Lower lobe of right lung (tissue), 2 donors: ENCODE measurements at regions not wholly inside any gene's neighbourhood (a gene's known extent, or its start where the extent isn't known, plus 50 kb on each side); places are given as distances from the start of the nearest gene placed in this dataset.

Experiments used
- ATAC-seq, 2 donors: fragments of 200-7000 bp; cut with Tn5 transposase; one replicate each; pipeline ENCODE4 v1.9.1; 2020 to 2022; ENCODE audit warnings: mild to moderate bottlenecking in 2 of 2, moderate library complexity in 2 of 2
- DNase-seq: peaks from one replicate; pipeline ENCODE4 v3.0.0-alpha.2; 2020
- H3K27ac ChIP-seq: fragments of 200-600 bp; one replicate; pipeline ENCODE4 v1.8.0; 2022
- H3K27me3 ChIP-seq: fragments of 200-600 bp; one replicate; pipeline ENCODE4 v1.8.0; 2022; ENCODE audit warnings: low read depth
- H3K36me3 ChIP-seq: fragments of 200-600 bp; one replicate; pipeline ENCODE4 v1.8.0; 2022; ENCODE audit warnings: mild to moderate bottlenecking
- H3K4me1 ChIP-seq: fragments of 200-600 bp; one replicate; pipeline ENCODE4 v1.8.0; 2022
- H3K4me3 ChIP-seq: fragments of 200-600 bp; one replicate; pipeline ENCODE4 v1.8.0; 2022; ENCODE audit warnings: mild to moderate bottlenecking
- H3K9me3 ChIP-seq: fragments of 200-600 bp; one replicate; pipeline ENCODE4 v1.8.0; 2022
- intact Hi-C: fragments of 100-400 bp; cut with DNase I; formaldehyde crosslinking; loops from one replicate; pipeline ENCODE4 v1.11.0; 2022
- TF ChIP-seq, protein P1 (sequence below): fragments of 200-600 bp; IDR thresholded peaks from one replicate; pipeline ENCODE4 v1.8.0; 2022; ENCODE audit warnings: antibody characterized with exemption, mild to moderate bottlenecking
- donor health status: DM: no; HTN: yes; CAD: no; lungs with severe emphysema.

DNA sequence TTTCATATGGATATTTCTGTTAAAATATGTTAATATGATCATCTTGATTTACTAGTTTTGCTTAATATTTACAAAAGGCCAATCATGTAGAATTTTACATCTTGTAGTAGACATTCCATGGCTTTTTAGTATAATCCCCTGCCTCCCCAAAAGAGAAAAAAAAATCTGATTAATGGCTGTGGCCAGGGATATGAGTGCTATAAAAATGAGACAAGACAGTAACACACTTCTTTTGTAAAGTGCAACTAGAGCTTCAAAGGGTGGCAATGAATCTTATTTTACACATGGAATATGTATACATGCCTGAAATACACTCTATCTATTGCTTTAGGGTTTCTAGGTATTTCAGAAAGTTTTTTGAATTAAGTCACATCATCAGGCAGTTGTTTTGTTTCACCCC, 112.2 kb upstream of the NANOGP8 start:
- intact Hi-C loops: no loop called here
- no peaks in the 10 kb centered on the region for H3K36me3 ChIP-seq

DNA sequence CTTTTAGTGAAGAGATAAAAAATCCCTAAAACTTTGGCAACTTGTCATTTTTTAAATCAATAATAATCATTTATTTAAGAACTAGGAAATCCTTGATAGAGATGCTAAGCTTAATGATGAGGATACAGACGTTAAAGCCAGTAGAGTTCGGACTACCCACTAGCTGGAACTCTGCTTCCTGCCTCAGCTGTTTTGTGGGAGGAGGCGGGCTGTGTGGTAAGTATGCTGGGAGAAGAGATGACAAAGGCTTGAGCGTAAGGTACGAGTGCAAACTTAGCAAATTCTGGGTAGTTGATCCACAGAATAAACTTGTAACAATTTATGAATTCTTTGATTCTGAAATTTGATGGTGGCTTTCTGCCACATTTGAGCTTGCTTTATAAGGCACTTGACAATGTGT, 111.2 kb upstream of the NANOGP8 start:
- TF ChIP-seq, protein P1, sequence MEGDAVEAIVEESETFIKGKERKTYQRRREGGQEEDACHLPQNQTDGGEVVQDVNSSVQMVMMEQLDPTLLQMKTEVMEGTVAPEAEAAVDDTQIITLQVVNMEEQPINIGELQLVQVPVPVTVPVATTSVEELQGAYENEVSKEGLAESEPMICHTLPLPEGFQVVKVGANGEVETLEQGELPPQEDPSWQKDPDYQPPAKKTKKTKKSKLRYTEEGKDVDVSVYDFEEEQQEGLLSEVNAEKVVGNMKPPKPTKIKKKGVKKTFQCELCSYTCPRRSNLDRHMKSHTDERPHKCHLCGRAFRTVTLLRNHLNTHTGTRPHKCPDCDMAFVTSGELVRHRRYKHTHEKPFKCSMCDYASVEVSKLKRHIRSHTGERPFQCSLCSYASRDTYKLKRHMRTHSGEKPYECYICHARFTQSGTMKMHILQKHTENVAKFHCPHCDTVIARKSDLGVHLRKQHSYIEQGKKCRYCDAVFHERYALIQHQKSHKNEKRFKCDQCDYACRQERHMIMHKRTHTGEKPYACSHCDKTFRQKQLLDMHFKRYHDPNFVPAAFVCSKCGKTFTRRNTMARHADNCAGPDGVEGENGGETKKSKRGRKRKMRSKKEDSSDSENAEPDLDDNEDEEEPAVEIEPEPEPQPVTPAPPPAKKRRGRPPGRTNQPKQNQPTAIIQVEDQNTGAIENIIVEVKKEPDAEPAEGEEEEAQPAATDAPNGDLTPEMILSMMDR: no peak
- H3K27ac ChIP-seq: no peak overlapping the region
- H3K27me3 ChIP-seq: no peaks in the 10 kb centered on the region
- intact Hi-C loops: no loop called here
- no peak for ATAC-seq
- DNase-seq: no peak
- no peak overlapping the region for H3K4me3 ChIP-seq
- H3K9me3 ChIP-seq: peaks cover 5% of the 10 kb centered on the region
- H3K36me3 ChIP-seq: no peaks in the 10 kb centered on the region
- no peaks in the 10 kb centered on the region for H3K4me1 ChIP-seq

More for the DNA sequence above, 112.2 kb upstream of the NANOGP8 start:
- no peak overlapping the region for H3K27ac ChIP-seq
- ATAC-seq (no peak), DNase-seq (no peak)
- TF ChIP-seq, protein P1: no peak
- no peak overlapping the region for H3K4me3 ChIP-seq
- H3K9me3 ChIP-seq: peaks cover 1% of the 10 kb centered on the region
- no peaks in the 10 kb centered on the region for H3K4me1 ChIP-seq
- no peaks in the 10 kb centered on the region for H3K27me3 ChIP-seq

DNA sequence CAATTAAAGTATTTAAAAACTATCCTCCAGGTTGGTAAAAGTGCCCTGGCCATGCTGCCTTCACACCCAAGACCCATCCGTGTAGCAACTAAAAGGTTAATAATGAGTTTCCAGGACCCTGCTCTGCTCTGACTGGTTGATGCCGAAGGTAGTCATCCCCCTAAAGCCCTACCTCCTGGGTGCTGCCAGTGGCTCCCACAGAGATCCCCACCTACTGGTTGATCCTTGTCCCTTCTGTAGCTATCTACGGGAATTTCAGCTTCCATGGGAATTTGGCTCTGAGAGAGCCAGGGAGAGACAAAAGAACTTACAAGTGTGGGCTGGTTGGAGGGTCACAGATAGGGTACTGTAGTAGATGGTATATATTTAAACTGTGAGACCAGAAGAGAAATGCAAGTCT, 110.6 kb upstream of the NANOGP8 start:
- Histone ChIP-seq H3K9me3 (peaks cover 5% of the 10 kb centered on the region), H3K4me3 (no peak overlapping the region), H3K4me1 (no peaks in the 10 kb centered on the region), H3K36me3 (no peaks in the 10 kb centered on the region), H3K27ac (no peak overlapping the region), H3K27me3 (no peaks in the 10 kb centered on the region)
- intact Hi-C loops: no loop called here
- TF ChIP-seq, protein P1: no peak
- DNase-seq (no peak), ATAC-seq (no peak)

DNA sequence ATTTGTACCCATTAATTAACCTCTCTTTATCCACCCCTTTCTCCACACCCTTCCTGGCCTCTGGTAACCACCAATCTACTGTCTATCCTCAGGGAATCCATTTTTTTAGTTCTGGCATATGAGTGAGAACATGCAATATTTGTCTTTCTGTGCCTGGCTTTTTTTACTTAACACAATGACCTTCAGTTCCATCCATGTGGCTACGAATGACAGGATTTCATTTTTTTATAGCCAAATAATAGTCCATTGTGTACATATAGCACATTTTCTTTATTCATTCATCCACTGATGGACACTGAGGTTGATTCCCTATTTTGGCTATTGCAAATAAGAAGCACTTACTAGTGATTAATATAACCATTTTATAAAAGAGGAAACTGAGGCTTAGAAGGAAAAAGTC, 109.9 kb upstream of the NANOGP8 start:
- ATAC-seq (no peak), DNase-seq (no peak)
- Histone ChIP-seq H3K36me3 (no peaks in the 10 kb centered on the region), H3K9me3 (peaks cover 5% of the 10 kb centered on the region), H3K27ac (no peak overlapping the region), H3K4me1 (no peaks in the 10 kb centered on the region), H3K4me3 (no peak overlapping the region), H3K27me3 (no peaks in the 10 kb centered on the region)
- TF ChIP-seq, protein P1: no peak
- intact Hi-C loops: no loop called here

DNA sequence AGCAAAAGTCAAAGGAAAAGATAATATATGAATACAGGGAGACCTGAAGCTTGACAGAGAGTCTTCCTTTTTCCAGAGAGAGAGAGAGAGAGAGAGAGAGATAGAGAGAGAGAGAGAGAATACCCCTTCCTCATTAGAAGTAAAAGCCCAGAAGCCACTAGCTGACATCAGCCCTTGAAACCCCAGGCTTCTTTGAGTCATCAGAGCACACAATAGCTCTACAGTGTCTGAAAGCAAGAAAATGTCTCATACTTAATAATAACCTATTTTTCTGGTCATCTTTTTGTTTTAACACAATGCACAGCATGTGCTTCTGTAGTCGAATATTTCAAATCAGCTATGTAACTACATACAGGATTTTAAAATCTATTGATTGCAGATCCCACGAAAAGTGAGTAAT, 109.2 kb upstream of the NANOGP8 start:
- H3K36me3 ChIP-seq: no peaks in the 10 kb centered on the region
- ATAC-seq (no peak), DNase-seq (no peak)
- peaks cover 5% of the 10 kb centered on the region for H3K9me3 ChIP-seq
- intact Hi-C loops: no loop called here
- TF ChIP-seq, protein P1: no peak
- H3K4me3 ChIP-seq: no peak overlapping the region
- no peaks in the 10 kb centered on the region for H3K27me3 ChIP-seq
- no peak overlapping the region for H3K27ac ChIP-seq
- H3K4me1 ChIP-seq: no peaks in the 10 kb centered on the region

DNA sequence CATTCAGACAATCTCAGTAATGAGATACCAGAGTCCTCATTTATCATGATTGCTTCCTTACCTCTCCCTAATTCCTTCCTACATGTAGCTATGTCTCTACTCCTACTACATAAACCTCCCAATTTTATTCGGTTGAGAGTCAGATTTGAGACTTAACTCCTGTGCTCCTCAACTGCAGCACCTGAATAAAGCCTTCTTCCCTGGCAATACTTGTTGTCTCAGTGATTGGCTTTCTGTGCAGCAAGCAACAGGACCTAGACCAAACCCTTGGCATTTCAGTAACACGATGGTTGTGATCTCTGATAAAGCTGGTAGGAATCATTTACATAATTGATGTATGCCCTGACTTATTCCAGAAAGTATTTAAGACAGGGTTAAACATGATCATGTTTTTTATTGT, 106.7 kb upstream of the NANOGP8 start:
- DNase-seq: no peak
- no peak overlapping the region for H3K27ac ChIP-seq
- H3K9me3 ChIP-seq: peaks cover 5% of the 10 kb centered on the region
- no peaks in the 10 kb centered on the region for H3K4me1 ChIP-seq
- TF ChIP-seq, protein P1: no peak
- ATAC-seq: no peak
- H3K4me3 ChIP-seq: no peak overlapping the region
- H3K27me3 ChIP-seq: no peaks in the 10 kb centered on the region
- H3K36me3 ChIP-seq: no peaks in the 10 kb centered on the region
- intact Hi-C loops: no loop called here
